Chondrocyte (in vitro differentiated cells): ENCODE measurements at regions not wholly inside any gene's neighbourhood (a gene's known extent, or its start where the extent isn't known, plus 50 kb on each side); places are given as distances from the start of the nearest gene placed in this dataset.
"Not testable (repeated sequence)": the region's sequence is repeated elsewhere in the genome, so short reads cannot be mapped to it uniquely, and the experiment has no call there.

Experiments used
- DNase-seq: peaks from one replicate; pipeline ENCODE4 v3.0.0; 2021; ENCODE audit warnings: mixed read lengths, low spot score
- H3K27ac Mint-ChIP-seq: one replicate; pipeline ENCODE4 v1.8.0; 2021; ENCODE audit warnings: mild to moderate bottlenecking, moderate library complexity, mixed read lengths; ENCODE audit not compliant: unreplicated experiment
- H3K27me3 Mint-ChIP-seq: 2 replicates; pipeline ENCODE4 v1.8.0; 2021; ENCODE audit warnings: low read depth, mixed read lengths
- H3K36me3 Mint-ChIP-seq: 2 replicates; pipeline ENCODE4 v1.8.0; 2021; ENCODE audit warnings: low read depth, mixed read lengths
- H3K4me1 Mint-ChIP-seq: 2 replicates; pipeline ENCODE4 v1.8.0; 2021; ENCODE audit warnings: low read depth, mild to moderate bottlenecking, mixed read lengths
- H3K4me3 Mint-ChIP-seq: one replicate; pipeline ENCODE4 v1.8.0; 2021; ENCODE audit warnings: mild to moderate bottlenecking, moderate library complexity, mixed read lengths; ENCODE audit not compliant: unreplicated experiment
- H3K9me3 Mint-ChIP-seq: 2 replicates; pipeline ENCODE4 v1.8.0; 2021; ENCODE audit warnings: low read depth, mixed read lengths
- CTCF ChIP-seq: fragments of 200-600 bp; sonication (generic); IDR thresholded peaks from 2 replicates; pipeline ENCODE4 v1.5.0; 2021; ENCODE audit warnings: antibody characterized with exemption, mild to moderate bottlenecking, moderate library complexity

- Mint-ChIP-seq H3K36me3 (no peaks in the 10 kb centered on the region), H3K27ac (no peak overlapping the region), H3K9me3 (peaks cover 14% of the 10 kb centered on the region), H3K4me3 (no peak overlapping the region), H3K4me1 (no peaks in the 10 kb centered on the region), H3K27me3 (peaks cover 2% of the 10 kb centered on the region)
- no peak for DNase-seq
- TF ChIP-seq CTCF: no peak
Observed at GRCh38 chr3:161672478-161672877, 175.9 kb downstream of the OTOL1 start.

DNA sequence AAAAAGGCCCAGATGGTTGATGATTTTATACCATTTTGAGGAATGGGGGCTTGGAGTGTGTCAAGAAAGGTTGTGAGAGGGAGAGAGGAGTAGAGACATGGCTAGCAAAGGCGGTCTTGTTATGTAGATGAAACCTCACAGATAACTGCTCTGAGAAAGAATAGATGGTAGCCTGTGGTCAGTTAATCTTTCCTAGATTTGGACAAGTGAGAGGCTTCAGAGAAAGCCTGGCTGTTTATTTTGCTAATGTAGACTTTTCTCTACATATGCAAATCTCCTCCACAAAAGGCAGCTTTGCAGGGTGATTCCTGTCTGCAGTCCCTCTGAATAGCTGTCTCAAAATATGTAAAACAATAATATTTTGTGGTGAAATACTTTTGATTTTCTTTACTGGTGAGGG, 177.3 kb downstream of the OTOL1 start:
- Mint-ChIP-seq H3K4me3 (no peak overlapping the region), H3K27me3 (peaks cover 2% of the 10 kb centered on the region), H3K9me3 (peaks cover 16% of the 10 kb centered on the region), H3K27ac (no peak overlapping the region), H3K36me3 (no peaks in the 10 kb centered on the region), H3K4me1 (no peaks in the 10 kb centered on the region)
- no peak for DNase-seq
- TF ChIP-seq CTCF: no peak

- Mint-ChIP-seq H3K27me3 (peaks cover 2% of the 10 kb centered on the region), H3K4me1 (no peaks in the 10 kb centered on the region), H3K27ac (no peak overlapping the region), H3K36me3 (no peaks in the 10 kb centered on the region), H3K9me3 (peaks cover 12% of the 10 kb centered on the region), H3K4me3 (no peak overlapping the region)
- no peak for DNase-seq
- no peak for TF ChIP-seq CTCF
Observed at GRCh38 chr3:161674402-161674801, 177.8 kb downstream of the OTOL1 start.

DNA sequence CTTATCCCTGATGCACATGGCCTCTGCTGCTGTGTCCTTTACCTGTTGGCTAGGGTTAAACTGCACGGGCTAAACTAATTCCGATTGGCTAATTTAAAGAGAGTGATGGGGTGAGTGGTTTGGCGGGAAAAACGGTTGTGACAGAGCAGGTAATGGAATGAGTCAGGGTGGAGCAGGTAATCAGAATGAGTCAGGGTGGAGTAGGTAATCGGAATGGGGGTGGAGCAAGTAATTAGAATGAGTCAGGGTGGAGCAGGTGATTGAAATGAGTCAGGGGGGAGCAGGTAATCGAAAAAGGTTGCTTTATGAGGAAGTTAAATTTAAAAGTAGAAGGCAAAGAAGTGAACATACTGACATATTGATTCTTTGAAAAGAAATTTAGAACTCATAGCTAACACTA, 185.2 kb downstream of the OTOL1 start:
- not testable (repeated sequence) for H3K4me1 Mint-ChIP-seq, H3K27ac Mint-ChIP-seq, DNase-seq, H3K4me3 Mint-ChIP-seq, H3K36me3 Mint-ChIP-seq, H3K27me3 Mint-ChIP-seq, H3K9me3 Mint-ChIP-seq

DNA sequence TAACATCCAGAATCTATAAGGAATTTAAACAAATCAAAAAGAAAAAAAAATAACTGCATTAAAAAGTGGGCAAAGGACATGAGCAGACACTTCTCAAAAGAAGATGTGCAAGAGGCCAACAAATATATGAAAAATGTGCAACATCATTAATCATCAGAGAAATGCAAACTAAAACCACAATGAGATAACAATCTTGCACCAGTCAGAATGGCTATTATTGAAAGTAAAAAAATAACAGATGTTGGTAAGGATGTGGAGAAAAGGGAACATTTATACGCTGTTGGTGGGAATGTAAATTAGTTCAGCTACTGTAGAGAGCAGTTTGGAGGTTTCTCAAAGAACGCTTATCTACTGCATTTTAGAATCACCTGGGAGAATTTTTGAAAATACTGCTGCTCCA, 186.1 kb downstream of the OTOL1 start:
- peaks cover 5% of the 10 kb centered on the region for H3K27me3 Mint-ChIP-seq
- no peak for TF ChIP-seq CTCF
- H3K36me3 Mint-ChIP-seq: peaks cover 2% of the 10 kb centered on the region
- DNase-seq: no peak
- H3K4me1 Mint-ChIP-seq: no peaks in the 10 kb centered on the region
- peaks cover 6% of the 10 kb centered on the region for H3K9me3 Mint-ChIP-seq
- H3K4me3 Mint-ChIP-seq: no peak overlapping the region
- H3K27ac Mint-ChIP-seq: no peak overlapping the region

DNA sequence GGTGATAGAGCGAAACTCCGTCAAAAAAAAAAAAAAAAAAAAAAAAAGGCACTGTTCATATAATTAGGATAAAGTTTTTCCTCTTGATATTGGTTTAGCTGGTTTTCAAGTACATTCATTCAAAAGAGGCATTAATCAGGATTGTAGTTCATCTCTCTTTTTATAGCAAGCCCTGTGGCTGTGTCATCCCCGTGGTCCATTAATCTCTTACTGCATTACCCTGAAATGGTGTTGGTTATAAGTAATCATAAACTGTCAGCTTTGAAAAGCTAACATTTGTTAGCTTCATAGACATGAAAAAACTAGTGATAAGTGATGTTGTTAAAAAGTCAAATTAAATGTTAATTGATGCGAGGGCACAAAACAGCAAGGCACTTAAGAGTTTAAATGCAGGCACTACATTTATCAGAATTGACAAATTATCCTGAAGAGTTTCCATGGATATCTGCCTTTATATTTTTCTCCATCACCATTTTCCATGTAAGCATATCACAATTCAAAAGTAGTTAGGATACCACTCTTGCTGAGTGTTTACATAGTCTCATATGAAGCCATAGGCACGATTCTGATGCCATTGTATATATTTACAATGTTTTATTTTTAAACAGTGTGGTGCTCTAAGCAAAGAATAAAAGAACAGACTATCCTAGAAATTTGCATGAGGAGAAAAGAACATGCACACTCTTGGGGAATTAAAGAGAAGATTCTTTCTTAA, 193.1 kb downstream of the OTOL1 start:
- H3K9me3 Mint-ChIP-seq: no peaks in the 10 kb centered on the region
- no peak overlapping the region for H3K27ac Mint-ChIP-seq
- no peaks in the 10 kb centered on the region for H3K36me3 Mint-ChIP-seq
- DNase-seq: no peak
- no peak overlapping the region for H3K4me3 Mint-ChIP-seq
- TF ChIP-seq CTCF: no peak
- peaks cover 16% of the 10 kb centered on the region for H3K4me1 Mint-ChIP-seq
- peaks cover 2% of the 10 kb centered on the region for H3K27me3 Mint-ChIP-seq
